ENCODE measurements at regions not wholly inside any gene's neighbourhood (a gene's known extent, or its start where the extent isn't known, plus 50 kb on each side); places are given as distances from the start of the nearest gene placed in this dataset.

GRCh38 chr5:21145376-21145775 is 1157.4 kb upstream of the CDH18 start:
- no peaks in the 10 kb centered on the region for H3K4me1 Mint-ChIP-seq
- no peak overlapping the region for H3K27ac ChIP-seq (ENCODE audit: low read depth, low read length)
- no peaks in the 10 kb centered on the region for H3K9me3 ChIP-seq (ENCODE audit: control insufficient read depth in 1 of 2, low read length in 2 of 2)
- ChIA-PET POLR2A (ENCODE audit: partially characterized antibody) (no interaction called here), CTCF (ENCODE audit: partially characterized antibody) (no interaction called here)
- peaks cover 0 to 7% (median 5%) of the 10 kb centered on the region in 8 donors for H3K9me3 Mint-ChIP-seq
- H3K27me3 Mint-ChIP-seq: no peaks in the 10 kb centered on the region
- no peaks in the 10 kb centered on the region for H3K27me3 ChIP-seq (ENCODE audit: insufficient read depth, low read length)
- H3K4me1 ChIP-seq (ENCODE audit: insufficient read depth, low read length): no peaks in the 10 kb centered on the region
- H3K36me3 Mint-ChIP-seq: no peaks in the 10 kb centered on the region
- H3K27ac Mint-ChIP-seq: no peak overlapping the region
- no peak for DNase-seq
- intact Hi-C loops (cut with micrococcal nuclease): no loop called here
- no peak overlapping the region for H3K4me3 Mint-ChIP-seq
- no peak overlapping the region for H3K4me3 ChIP-seq (ENCODE audit: low read length in 2 of 2)
- H3K36me3 ChIP-seq (ENCODE audit: insufficient read depth, low read length): no peaks in the 10 kb centered on the region

GRCh38 chr5:21143686-21144085 is 1155.7 kb upstream of the CDH18 start:
- H3K4me3 Mint-ChIP-seq: no peak overlapping the region

GRCh38 chr5:21142791-21143190 is 1154.8 kb upstream of the CDH18 start:
- ChIA-PET POLR2A (ENCODE audit: partially characterized antibody) (no interaction called here), CTCF (ENCODE audit: partially characterized antibody) (no interaction called here)
- no peak overlapping the region for H3K4me3 Mint-ChIP-seq
- no peaks in the 10 kb centered on the region for H3K36me3 Mint-ChIP-seq
- H3K4me1 ChIP-seq (ENCODE audit: insufficient read depth, low read length): no peaks in the 10 kb centered on the region
- peaks cover 0 to 13% (median 3%) of the 10 kb centered on the region in 8 donors for H3K9me3 Mint-ChIP-seq
- intact Hi-C loops (cut with micrococcal nuclease): no loop called here
- H3K36me3 ChIP-seq (ENCODE audit: insufficient read depth, low read length): no peaks in the 10 kb centered on the region
- no peak overlapping the region for H3K27ac Mint-ChIP-seq
- no peaks in the 10 kb centered on the region for H3K27me3 ChIP-seq (ENCODE audit: insufficient read depth, low read length)
- DNase-seq: no peak
- H3K27ac ChIP-seq (ENCODE audit: low read depth, low read length): no peak overlapping the region
- no peaks in the 10 kb centered on the region for H3K27me3 Mint-ChIP-seq
- H3K9me3 ChIP-seq (ENCODE audit: control insufficient read depth in 1 of 2, low read length in 2 of 2): no peaks in the 10 kb centered on the region
- no peaks in the 10 kb centered on the region for H3K4me1 Mint-ChIP-seq
- H3K4me3 ChIP-seq (ENCODE audit: low read length in 2 of 2): no peak overlapping the region

More at GRCh38 chr5:21143686-21144085, 1155.7 kb upstream of the CDH18 start:
- no peaks in the 10 kb centered on the region for H3K9me3 ChIP-seq (ENCODE audit: control insufficient read depth in 1 of 2, low read length in 2 of 2)
- no peaks in the 10 kb centered on the region for H3K27me3 ChIP-seq (ENCODE audit: insufficient read depth, low read length)
- intact Hi-C loops (cut with micrococcal nuclease): no loop called here
- H3K27me3 Mint-ChIP-seq: no peaks in the 10 kb centered on the region
- peaks cover 0 to 11% (median 3%) of the 10 kb centered on the region in 8 donors for H3K9me3 Mint-ChIP-seq
- ChIA-PET POLR2A (ENCODE audit: partially characterized antibody) (no interaction called here), CTCF (ENCODE audit: partially characterized antibody) (no interaction called here)
- H3K4me1 ChIP-seq (ENCODE audit: insufficient read depth, low read length): no peaks in the 10 kb centered on the region
- DNase-seq: no peak
- no peaks in the 10 kb centered on the region for H3K36me3 Mint-ChIP-seq
- H3K36me3 ChIP-seq (ENCODE audit: insufficient read depth, low read length): no peaks in the 10 kb centered on the region
- H3K27ac ChIP-seq (ENCODE audit: low read depth, low read length): no peak overlapping the region
- H3K27ac Mint-ChIP-seq: no peak overlapping the region
- no peaks in the 10 kb centered on the region for H3K4me1 Mint-ChIP-seq
- H3K4me3 ChIP-seq (ENCODE audit: low read length in 2 of 2): no peak overlapping the region

GRCh38 chr5:21140987-21141386 is 1153.0 kb upstream of the CDH18 start:
- H3K4me1 ChIP-seq (ENCODE audit: insufficient read depth, low read length): no peaks in the 10 kb centered on the region
- Mint-ChIP-seq H3K27me3 (no peaks in the 10 kb centered on the region), H3K27ac (no peak overlapping the region), H3K4me3 (no peak overlapping the region), H3K9me3 (peaks cover 0 to 13% (median 1%) of the 10 kb centered on the region in 8 donors), H3K4me1 (no peaks in the 10 kb centered on the region), H3K36me3 (no peaks in the 10 kb centered on the region)
- H3K27me3 ChIP-seq (ENCODE audit: insufficient read depth, low read length): no peaks in the 10 kb centered on the region
- POLR2A ChIA-PET (ENCODE audit: partially characterized antibody): no interaction called here
- CTCF ChIA-PET (ENCODE audit: partially characterized antibody): no interaction called here
- intact Hi-C loops (cut with micrococcal nuclease): no loop called here
- no peaks in the 10 kb centered on the region for H3K9me3 ChIP-seq (ENCODE audit: control insufficient read depth in 1 of 2, low read length in 2 of 2)
- no peaks in the 10 kb centered on the region for H3K36me3 ChIP-seq (ENCODE audit: insufficient read depth, low read length)
- no peak overlapping the region for H3K4me3 ChIP-seq (ENCODE audit: low read length in 2 of 2)
- H3K27ac ChIP-seq (ENCODE audit: low read depth, low read length): no peak overlapping the region
- no peak for DNase-seq

GRCh38 chr5:21126236-21126635 is 1138.2 kb upstream of the CDH18 start:
- Mint-ChIP-seq H3K4me1 (no peaks in the 10 kb centered on the region), H3K36me3 (no peaks in the 10 kb centered on the region), H3K27ac (no peak overlapping the region), H3K27me3 (no peaks in the 10 kb centered on the region), H3K4me3 (no peak overlapping the region), H3K9me3 (peaks cover 0 to 3% (median 0%) of the 10 kb centered on the region in 8 donors)
- no peak overlapping the region for H3K4me3 ChIP-seq (ENCODE audit: low read length in 2 of 2)
- no peaks in the 10 kb centered on the region for H3K9me3 ChIP-seq (ENCODE audit: control insufficient read depth in 1 of 2, low read length in 2 of 2)
- DNase-seq: no peak
- intact Hi-C loops (cut with micrococcal nuclease): no loop called here
- H3K36me3 ChIP-seq (ENCODE audit: insufficient read depth, low read length): no peaks in the 10 kb centered on the region
- CTCF ChIA-PET (ENCODE audit: partially characterized antibody): no interaction called here
- H3K4me1 ChIP-seq (ENCODE audit: insufficient read depth, low read length): no peaks in the 10 kb centered on the region
- H3K27ac ChIP-seq (ENCODE audit: low read depth, low read length): no peak overlapping the region
- POLR2A ChIA-PET (ENCODE audit: partially characterized antibody): no interaction called here
- no peaks in the 10 kb centered on the region for H3K27me3 ChIP-seq (ENCODE audit: insufficient read depth, low read length)

GRCh38 chr5:21125238-21125983 is 1137.4 kb upstream of the CDH18 start:
- DNase-seq: no peak
- H3K9me3 ChIP-seq (ENCODE audit: control insufficient read depth in 1 of 2, low read length in 2 of 2): no peaks in the 10 kb centered on the region
- intact Hi-C loops (cut with micrococcal nuclease): no loop called here
- CTCF ChIA-PET (ENCODE audit: partially characterized antibody): no interaction called here
- no peak overlapping the region for H3K4me3 Mint-ChIP-seq
- no peaks in the 10 kb centered on the region for H3K4me1 ChIP-seq (ENCODE audit: insufficient read depth, low read length)
- H3K27ac Mint-ChIP-seq: no peak overlapping the region
- H3K36me3 ChIP-seq (ENCODE audit: insufficient read depth, low read length): no peaks in the 10 kb centered on the region
- no peaks in the 10 kb centered on the region for H3K27me3 ChIP-seq (ENCODE audit: insufficient read depth, low read length)
- no peak overlapping the region for H3K4me3 ChIP-seq (ENCODE audit: low read length in 2 of 2)
- peaks cover 0 to 3% (median 0%) of the 10 kb centered on the region in 8 donors for H3K9me3 Mint-ChIP-seq
- H3K4me1 Mint-ChIP-seq: no peaks in the 10 kb centered on the region
- no peaks in the 10 kb centered on the region for H3K36me3 Mint-ChIP-seq
- no peaks in the 10 kb centered on the region for H3K27me3 Mint-ChIP-seq
- POLR2A ChIA-PET (ENCODE audit: partially characterized antibody): no interaction called here
- H3K27ac ChIP-seq (ENCODE audit: low read depth, low read length): no peak overlapping the region

GRCh38 chr5:21121213-21121612 is 1133.2 kb upstream of the CDH18 start:
- H3K9me3 Mint-ChIP-seq: peaks cover 0 to 14% (median 5%) of the 10 kb centered on the region in 8 donors
- intact Hi-C loops (cut with micrococcal nuclease): no loop called here
- no peak overlapping the region for H3K4me3 Mint-ChIP-seq
- no peaks in the 10 kb centered on the region for H3K4me1 Mint-ChIP-seq
- Histone ChIP-seq H3K27ac (ENCODE audit: low read depth, low read length) (no peak overlapping the region), H3K9me3 (ENCODE audit: control insufficient read depth in 1 of 2, low read length in 2 of 2) (no peaks in the 10 kb centered on the region), H3K4me1 (ENCODE audit: insufficient read depth, low read length) (no peaks in the 10 kb centered on the region), H3K27me3 (ENCODE audit: insufficient read depth, low read length) (no peaks in the 10 kb centered on the region), H3K36me3 (ENCODE audit: insufficient read depth, low read length) (no peaks in the 10 kb centered on the region), H3K4me3 (ENCODE audit: low read length in 2 of 2) (no peak overlapping the region)
- no peak for DNase-seq
- H3K27ac Mint-ChIP-seq: no peak overlapping the region
- CTCF ChIA-PET (ENCODE audit: partially characterized antibody): no interaction called here
- H3K27me3 Mint-ChIP-seq: no peaks in the 10 kb centered on the region
- H3K36me3 Mint-ChIP-seq: no peaks in the 10 kb centered on the region
- POLR2A ChIA-PET (ENCODE audit: partially characterized antibody): no interaction called here

GRCh38 chr5:21097661-21098060 is 1109.7 kb upstream of the CDH18 start:
- no peaks in the 10 kb centered on the region for H3K27me3 Mint-ChIP-seq
- no peak for DNase-seq
- no peaks in the 10 kb centered on the region for H3K36me3 ChIP-seq (ENCODE audit: insufficient read depth, low read length)
- H3K9me3 ChIP-seq (ENCODE audit: control insufficient read depth in 1 of 2, low read length in 2 of 2): peaks cover 0 to 4% of the 10 kb centered on the region in 2 donors
- H3K27me3 ChIP-seq (ENCODE audit: insufficient read depth, low read length): no peaks in the 10 kb centered on the region
- H3K4me1 Mint-ChIP-seq: no peaks in the 10 kb centered on the region
- H3K4me1 ChIP-seq (ENCODE audit: insufficient read depth, low read length): no peaks in the 10 kb centered on the region
- intact Hi-C loops (cut with micrococcal nuclease): no loop called here
- no peak overlapping the region for H3K4me3 Mint-ChIP-seq
- no peak overlapping the region for H3K4me3 ChIP-seq (ENCODE audit: low read length in 2 of 2)
- ChIA-PET CTCF (ENCODE audit: partially characterized antibody) (no interaction called here), POLR2A (ENCODE audit: partially characterized antibody) (no interaction called here)
- no peaks in the 10 kb centered on the region for H3K36me3 Mint-ChIP-seq
- no peak overlapping the region for H3K27ac ChIP-seq (ENCODE audit: low read depth, low read length)
- H3K27ac Mint-ChIP-seq: no peak overlapping the region
- peaks cover 3 to 19% (median 4%) of the 10 kb centered on the region in 8 donors for H3K9me3 Mint-ChIP-seq

All from CD4-positive, alpha-beta memory T cell (primary cell).